HEK293T (cell line): ENCODE measurements at regions not wholly inside any gene's neighbourhood (a gene's known extent, or its start where the extent isn't known, plus 50 kb on each side); places are given as distances from the start of the nearest gene placed in this dataset.

ENCODE experiments used
- CTCF ChIA-PET: fragments of 350-600 bp; formaldehyde crosslinking; extraction: SDS; loops from one replicate; lab custom pipeline; 2021; ENCODE audit warnings: antibody characterized with exemption, inconsistent platforms; lab: Yijun Ruan, JAX
- POLR2A ChIA-PET: fragments of 350-600 bp; formaldehyde crosslinking; extraction: SDS; loops from one replicate; lab custom pipeline; 2020; ENCODE audit warnings: antibody characterized with exemption, inconsistent platforms; lab: Yijun Ruan, JAX
- DNase-seq: peaks from one replicate; pipeline ENCODE4 v3.0.0; 2012; ENCODE audit warnings: mixed read lengths; ENCODE audit errors: extremely low spot score
- ARNT ChIP-seq: fragments of 450-650 bp; IDR thresholded peaks from 2 replicates; pipeline ENCODE4 v1.6.1; 2017; ENCODE audit warnings: mild to moderate bottlenecking
- BHLHE40 ChIP-seq: fragments of 450-650 bp; IDR thresholded peaks from 2 replicates; pipeline ENCODE4 v1.6.1; 2016; ENCODE audit warnings: mild to moderate bottlenecking, moderate library complexity, borderline replicate concordance
- CTBP1 ChIP-seq: fragments of 450-650 bp; IDR thresholded peaks from 2 replicates; pipeline ENCODE4 v1.6.1; 2016; ENCODE audit warnings: borderline replicate concordance
- ELF4 ChIP-seq: fragments of 450-650 bp; IDR thresholded peaks from 2 replicates; pipeline ENCODE4 v1.6.1; 2017; ENCODE audit warnings: antibody characterized with exemption
- FOXA1 ChIP-seq: fragments of 450-650 bp; IDR thresholded peaks from 2 replicates; pipeline ENCODE4 v1.6.1; 2016; ENCODE audit warnings: mild to moderate bottlenecking
- FOXK2 ChIP-seq: fragments of 450-650 bp; IDR thresholded peaks from 2 replicates; pipeline ENCODE4 v1.6.1; 2016; ENCODE audit warnings: mild to moderate bottlenecking
- FOXM1 ChIP-seq: fragments of 450-650 bp; IDR thresholded peaks from 2 replicates; pipeline ENCODE4 v1.6.1; 2017; ENCODE audit warnings: mild to moderate bottlenecking, borderline replicate concordance
- HDGF ChIP-seq: fragments of 450-650 bp; IDR thresholded peaks from 2 replicates; pipeline ENCODE4 v1.6.1; 2017; ENCODE audit warnings: antibody characterized with exemption, borderline replicate concordance
- L3MBTL2 ChIP-seq: fragments of 450-650 bp; conservative IDR thresholded peaks from 2 replicates; pipeline ENCODE4 v1.6.1; 2016; ENCODE audit warnings: mild to moderate bottlenecking
- LEF1 ChIP-seq: fragments of 450-650 bp; IDR thresholded peaks from 2 replicates; pipeline ENCODE4 v1.6.1; 2017; ENCODE audit warnings: mild to moderate bottlenecking, borderline replicate concordance
- NFRKB ChIP-seq: fragments of 450-650 bp; IDR thresholded peaks from 2 replicates; pipeline ENCODE4 v1.6.1; 2016; ENCODE audit warnings: mild to moderate bottlenecking, moderate library complexity
- PKNOX1 ChIP-seq: fragments of 450-650 bp; IDR thresholded peaks from 2 replicates; pipeline ENCODE4 v1.6.1; 2016
- SP1 ChIP-seq: fragments of 450-650 bp; IDR thresholded peaks from 2 replicates; pipeline ENCODE4 v1.6.1; 2017
- SUZ12 ChIP-seq: fragments of 450-650 bp; IDR thresholded peaks from 2 replicates; pipeline ENCODE4 v1.6.1; 2016; ENCODE audit warnings: mild to moderate bottlenecking
- TARDBP ChIP-seq: fragments of 450-650 bp; IDR thresholded peaks from 2 replicates; pipeline ENCODE4 v1.6.1; 2016
- ZNF384 ChIP-seq: fragments of 450-650 bp; IDR thresholded peaks from 2 replicates; pipeline ENCODE4 v1.6.1; 2016

GRCh38 chr3:187519428-187519890 lies 150.7 kb downstream of the SST start:
- no peak for TF ChIP-seq BHLHE40
- no peak for TF ChIP-seq SP1
- no peak for TF ChIP-seq ZNF384
- TF ChIP-seq PKNOX1 = no peak
- no peak for TF ChIP-seq CTBP1
- TF ChIP-seq FOXK2 = no peak
- TF ChIP-seq FOXM1 = no peak
- TF ChIP-seq LEF1 = no peak
- TF ChIP-seq FOXA1 = no peak
- no peak for TF ChIP-seq NFRKB
- no peak for TF ChIP-seq L3MBTL2
- no peak for TF ChIP-seq TARDBP
- no peak for TF ChIP-seq ARNT
- no peak for TF ChIP-seq ELF4
- DNase-seq = no peak
- CTCF ChIA-PET = no interaction called here

DNA sequence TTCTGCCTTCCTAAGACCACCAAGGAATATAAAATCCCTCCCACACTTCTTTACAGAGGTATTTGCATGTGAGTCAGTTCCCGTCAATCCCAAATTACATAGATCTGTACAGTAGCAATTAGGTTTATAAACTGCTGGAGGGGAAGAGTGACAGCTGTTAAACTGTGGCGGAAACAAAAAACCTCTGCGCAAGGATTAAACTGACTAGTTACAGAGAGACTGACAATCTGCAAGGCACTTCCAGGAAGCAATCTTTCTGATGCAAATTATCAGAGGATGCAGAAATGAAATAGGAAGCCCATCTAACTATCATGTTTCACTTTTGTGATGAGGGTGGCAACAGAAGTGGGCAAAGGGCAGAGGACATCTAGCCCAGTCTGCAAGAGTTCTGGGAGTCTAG lies 150.4 kb downstream of the RTP4 start:
- POLR2A ChIA-PET = no interaction called here
- no peak for DNase-seq
- CTCF ChIA-PET = no interaction called here
- TF ChIP-seq ELF4 (no peak), HDGF (no peak), BHLHE40 (no peak), NFRKB (no peak), LEF1 (no peak), FOXK2 (no peak), CTBP1 (no peak)

More at GRCh38 chr3:187519428-187519890, 150.7 kb downstream of the SST start:
- POLR2A ChIA-PET = no interaction called here

DNA sequence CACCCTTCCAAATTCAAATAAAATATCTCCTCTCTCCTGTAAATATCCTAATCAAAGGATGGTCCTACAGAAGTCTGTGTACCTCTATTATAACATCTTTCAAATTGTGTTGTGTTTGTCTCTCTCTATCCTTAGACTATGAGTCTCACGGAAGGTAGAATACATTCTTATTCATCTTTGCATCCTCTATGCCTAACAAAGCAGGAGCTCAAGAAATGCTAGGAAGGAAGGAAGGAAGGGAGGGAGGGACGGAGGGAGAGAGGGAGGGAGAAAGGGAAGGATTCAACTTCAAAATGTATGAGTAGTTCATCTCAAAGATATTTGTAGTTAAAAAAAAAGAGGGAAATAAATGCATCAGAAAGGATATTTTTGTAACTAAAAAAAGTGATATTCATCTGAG lies 150.0 kb downstream of the RTP4 start:
- POLR2A ChIA-PET = no interaction called here
- DNase-seq = no peak
- TF ChIP-seq ZNF384 (no peak), PKNOX1 (no peak)
- CTCF ChIA-PET = no interaction called here

DNA sequence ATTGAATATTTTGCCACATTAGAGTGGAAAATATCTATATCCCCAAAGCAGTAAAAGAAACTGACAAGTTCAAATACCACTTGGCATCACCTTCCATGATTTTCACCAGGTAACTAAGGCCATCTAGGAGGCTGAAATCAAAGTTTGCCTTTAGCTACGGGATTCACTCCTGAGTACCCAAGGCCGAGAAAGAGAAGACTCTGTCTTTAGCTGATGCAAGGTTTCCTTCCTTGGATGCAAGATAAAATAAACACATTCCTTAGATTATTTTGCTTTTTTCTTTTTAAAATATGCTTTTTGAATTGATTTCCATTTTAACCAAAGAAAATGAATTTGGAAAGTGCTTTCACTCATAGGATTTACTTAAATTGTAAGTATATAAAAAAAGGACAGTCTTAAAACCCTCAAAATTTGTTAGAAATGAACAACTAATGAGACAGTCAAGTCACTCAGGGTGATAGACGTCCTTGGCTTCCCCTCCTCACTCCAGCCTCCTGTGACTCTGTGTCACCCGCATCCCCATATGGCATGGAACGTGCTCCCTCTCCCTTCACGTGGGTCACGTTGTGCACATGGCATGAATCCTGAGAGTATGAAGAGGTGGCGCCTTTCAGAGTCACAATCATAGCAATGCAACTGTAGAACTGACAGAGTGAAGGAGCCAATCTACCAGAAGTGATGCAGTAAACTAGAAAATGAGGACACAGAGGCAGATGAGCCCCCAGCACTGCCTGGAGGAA lies 148.4 kb downstream of the RTP4 start:
- CTCF ChIA-PET = no interaction called here
- TF ChIP-seq L3MBTL2 (no peak), TARDBP (no peak), BHLHE40 (no peak), FOXM1 (no peak), FOXA1 (no peak), SUZ12 (no peak), ARNT (no peak), LEF1 (no peak), SP1 (no peak), NFRKB (no peak), ZNF384 (no peak), PKNOX1 (no peak), FOXK2 (no peak), HDGF (no peak), ELF4 (no peak), CTBP1 (no peak)
- DNase-seq = no peak
- POLR2A ChIA-PET = no interaction called here

DNA sequence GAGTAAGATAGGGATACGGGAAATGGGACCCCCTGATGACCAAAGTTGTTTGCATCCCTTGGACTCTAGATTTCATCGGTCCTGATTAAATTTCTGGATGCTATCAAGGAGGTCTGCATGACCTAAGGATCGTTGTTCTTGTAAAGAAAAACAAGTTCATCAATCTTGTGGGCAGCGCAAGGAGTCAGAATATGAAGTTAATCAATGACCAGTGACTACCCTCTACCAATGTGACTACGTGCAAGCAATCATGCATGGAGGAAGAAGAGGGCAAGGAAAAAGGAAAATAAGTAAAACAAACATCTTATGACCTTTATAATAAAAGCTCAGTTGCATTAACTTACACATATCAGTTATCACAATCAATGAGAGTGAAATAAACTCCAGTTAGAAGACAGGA lies 139.7 kb downstream of the RTP4 start:
- POLR2A ChIA-PET = no interaction called here
- CTCF ChIA-PET = no interaction called here
- DNase-seq = no peak
- TF ChIP-seq PKNOX1 (peak; percentile 30; the same call in 1 of the 2 replicates), NFRKB (no peak), ARNT (no peak), SP1 (no peak)

DNA sequence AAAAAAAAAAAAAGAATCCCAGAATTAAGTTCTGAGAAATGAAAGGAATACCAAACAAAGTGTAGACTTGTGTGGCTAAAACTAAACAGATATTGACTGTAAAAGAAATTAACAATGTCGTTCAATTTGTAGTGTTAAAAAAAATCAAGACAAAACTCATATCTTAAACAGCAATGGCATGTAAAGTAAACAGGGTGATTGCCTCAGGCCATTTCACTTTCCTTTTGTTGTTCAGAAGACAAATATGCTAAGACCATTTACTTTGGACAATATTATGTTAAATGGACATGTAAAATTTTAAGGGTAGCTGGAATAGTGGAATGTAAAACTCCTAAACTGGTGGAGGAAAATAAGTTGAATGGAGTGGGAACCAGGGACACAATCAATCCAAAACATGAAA lies 139.1 kb downstream of the RTP4 start:
- TF ChIP-seq TARDBP (no peak), BHLHE40 (no peak), LEF1 (no peak), FOXA1 (no peak), SP1 (no peak), L3MBTL2 (no peak), ELF4 (no peak), NFRKB (no peak), ZNF384 (no peak), FOXK2 (no peak)
- DNase-seq = no peak
- ChIA-PET CTCF (no interaction called here), POLR2A (no interaction called here)
